Fibroblast of pulmonary artery (primary cell): ENCODE measurements at regions not wholly inside any gene's neighbourhood (a gene's known extent, or its start where the extent isn't known, plus 50 kb on each side); places are given as distances from the start of the nearest gene placed in this dataset.

Experiments
- DNase-seq: peaks from one replicate; pipeline ENCODE4 v3.0.0-alpha.2; 2010; ENCODE audit warnings: low read depth
- H3K4me3 ChIP-seq: replicated peaks from 2 replicates; pipeline ENCODE4 v1.5.1; 2011; ENCODE audit warnings: low read depth, mild to moderate bottlenecking, control low read depth, low read length, moderate library complexity
- TF ChIP-seq, protein P1 (sequence below): IDR thresholded peaks from 2 replicates; pipeline ENCODE4 v1.5.1; 2011; ENCODE audit warnings: mild to moderate bottlenecking, control low read depth, low read length, inconsistent platforms; ENCODE audit errors: missing control alignments

- DNase-seq = no peak
- TF ChIP-seq, protein P1, sequence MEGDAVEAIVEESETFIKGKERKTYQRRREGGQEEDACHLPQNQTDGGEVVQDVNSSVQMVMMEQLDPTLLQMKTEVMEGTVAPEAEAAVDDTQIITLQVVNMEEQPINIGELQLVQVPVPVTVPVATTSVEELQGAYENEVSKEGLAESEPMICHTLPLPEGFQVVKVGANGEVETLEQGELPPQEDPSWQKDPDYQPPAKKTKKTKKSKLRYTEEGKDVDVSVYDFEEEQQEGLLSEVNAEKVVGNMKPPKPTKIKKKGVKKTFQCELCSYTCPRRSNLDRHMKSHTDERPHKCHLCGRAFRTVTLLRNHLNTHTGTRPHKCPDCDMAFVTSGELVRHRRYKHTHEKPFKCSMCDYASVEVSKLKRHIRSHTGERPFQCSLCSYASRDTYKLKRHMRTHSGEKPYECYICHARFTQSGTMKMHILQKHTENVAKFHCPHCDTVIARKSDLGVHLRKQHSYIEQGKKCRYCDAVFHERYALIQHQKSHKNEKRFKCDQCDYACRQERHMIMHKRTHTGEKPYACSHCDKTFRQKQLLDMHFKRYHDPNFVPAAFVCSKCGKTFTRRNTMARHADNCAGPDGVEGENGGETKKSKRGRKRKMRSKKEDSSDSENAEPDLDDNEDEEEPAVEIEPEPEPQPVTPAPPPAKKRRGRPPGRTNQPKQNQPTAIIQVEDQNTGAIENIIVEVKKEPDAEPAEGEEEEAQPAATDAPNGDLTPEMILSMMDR = no peak
- H3K4me3 ChIP-seq = no peak overlapping the region
These were observed 208.4 kb downstream of the DTHD1 start for GRCh38 chr4:36489798-36490197.

- H3K4me3 ChIP-seq = no peak overlapping the region
- TF ChIP-seq, protein P1 = no peak
- no peak for DNase-seq
These were observed 210.6 kb downstream of the DTHD1 start for GRCh38 chr4:36492041-36492440.

DNA sequence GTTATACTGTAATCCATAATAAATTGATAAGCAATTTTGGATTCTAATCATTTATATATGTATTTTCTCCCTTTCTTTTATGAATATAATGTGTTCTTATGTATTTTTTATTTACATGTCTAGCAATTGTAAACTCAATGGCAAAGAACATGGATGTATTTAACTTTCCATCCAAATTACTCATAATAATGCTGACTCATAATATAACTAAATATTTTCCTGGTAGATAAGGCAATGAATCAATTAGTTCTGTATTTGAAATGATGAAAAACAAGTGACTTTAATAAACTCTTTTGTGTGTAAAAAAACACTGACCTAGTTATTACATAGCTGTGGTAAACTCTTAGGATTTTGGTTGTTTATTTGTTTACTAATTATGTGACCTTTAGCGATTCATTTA is 211.2 kb downstream of the DTHD1 start:
- no peak overlapping the region for H3K4me3 ChIP-seq
- DNase-seq = no peak
- TF ChIP-seq, protein P1 = no peak

- TF ChIP-seq, protein P1 = no peak
These were observed 211.8 kb downstream of the DTHD1 start for GRCh38 chr4:36493251-36493650.

DNA sequence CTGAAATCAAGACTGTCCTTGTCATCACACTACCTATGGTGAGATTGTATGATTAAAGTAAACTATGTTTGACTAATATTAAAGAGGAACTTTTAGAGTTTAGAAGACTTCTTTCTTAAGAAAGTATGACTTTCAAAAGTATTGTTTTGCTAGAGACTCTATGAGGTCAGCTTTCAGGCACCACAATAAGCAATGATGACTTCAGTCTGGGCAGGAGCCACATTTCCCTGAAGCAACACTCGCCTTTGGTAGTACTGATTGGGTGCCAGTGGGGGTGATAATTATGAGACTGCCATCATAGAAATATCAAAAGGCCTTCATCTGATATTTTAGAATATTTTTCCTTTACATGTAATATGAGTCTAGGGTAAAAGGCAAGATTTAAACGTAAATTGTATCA is 212.6 kb downstream of the DTHD1 start:
- no peak for DNase-seq
- TF ChIP-seq, protein P1 = no peak
- no peak overlapping the region for H3K4me3 ChIP-seq

More at GRCh38 chr4:36493251-36493650, 211.8 kb downstream of the DTHD1 start:
- no peak for DNase-seq
- no peak overlapping the region for H3K4me3 ChIP-seq

DNA sequence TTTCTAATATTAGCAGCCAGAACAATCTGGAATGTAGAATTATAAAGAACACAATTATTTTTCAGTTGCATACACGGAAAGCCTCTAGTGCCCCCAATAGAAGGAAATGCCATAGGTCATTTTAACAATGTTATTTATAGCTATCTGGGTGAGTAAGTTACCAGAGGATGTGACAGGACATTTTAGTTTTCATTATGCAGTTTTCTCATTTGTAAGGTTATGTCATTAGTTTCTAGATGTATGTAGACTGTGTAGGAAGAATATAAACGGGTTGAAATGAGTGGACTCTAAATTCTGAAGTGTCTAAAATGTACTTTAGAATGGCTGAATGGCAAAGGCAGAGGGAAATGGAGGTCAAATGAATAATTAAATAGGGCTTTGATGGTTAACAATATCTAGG is 213.3 kb downstream of the DTHD1 start:
- no peak for DNase-seq
- TF ChIP-seq, protein P1 = no peak
- H3K4me3 ChIP-seq = no peak overlapping the region

GRCh38 chr4:36502350-36502749 is 220.9 kb downstream of the DTHD1 start:
- no peak overlapping the region for H3K4me3 ChIP-seq
- no peak for DNase-seq
- TF ChIP-seq, protein P1 = no peak
